ENCODE measurements at regions not wholly inside any gene's neighbourhood (a gene's known extent, or its start where the extent isn't known, plus 50 kb on each side); places are given as distances from the start of the nearest gene placed in this dataset.

DNA sequence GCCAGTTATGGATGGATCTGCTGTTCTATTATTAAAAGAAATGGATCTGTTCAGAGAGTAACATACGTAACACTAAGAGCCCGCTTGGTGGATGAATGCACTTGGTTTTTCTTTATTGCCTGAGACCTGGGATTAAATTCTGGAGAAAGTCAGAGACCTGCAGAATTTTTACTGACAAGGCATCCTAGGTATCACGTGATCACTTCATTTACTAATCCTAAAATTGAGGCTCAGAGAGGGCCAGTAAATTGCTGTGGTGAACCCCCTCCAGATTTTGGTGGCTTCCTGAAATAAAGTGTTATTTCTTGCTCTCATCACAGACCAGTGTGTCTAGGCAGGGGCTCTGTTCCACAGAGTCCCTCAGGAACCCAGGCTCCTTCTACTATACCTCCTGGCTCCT is 187.9 kb upstream of the LARGE1 start:
- Histone ChIP-seq H3K4me2 (ENCODE audit: insufficient read depth, low read length) (no peak overlapping the region), H4K20me1 (replicated peaks; ENCODE audit: control insufficient read depth, extremely low read depth, insufficient read depth, low read length) (no peaks in the 10 kb centered on the region), H3K9me1 (replicated peaks; ENCODE audit: control insufficient read depth, extremely low read depth, insufficient read depth, low read length) (no peaks in the 10 kb centered on the region), H3K4me3 (replicated peaks in 1 of 3; ENCODE audit: insufficient read depth in 1 of 3, low read depth in 1 of 3, low read length in 3 of 3) (no peak overlapping the region), H3K9ac (replicated peaks; ENCODE audit: extremely low read depth, insufficient read depth, low read length) (no peak overlapping the region), H3K27ac (ENCODE audit: insufficient read depth, low read depth, low read length) (no peak overlapping the region), H3K79me2 (ENCODE audit: control insufficient read depth, insufficient read depth, low read length) (no peaks in the 10 kb centered on the region), H3K27me3 (ENCODE audit: control insufficient read depth in 2 of 2, insufficient read depth in 2 of 2, low read length in 2 of 2) (no peaks in the 10 kb centered on the region), H3K4me1 (ENCODE audit: control insufficient read depth, extremely low read depth, insufficient read depth, low read length) (no peaks in the 10 kb centered on the region), H3K9me3 (replicated peaks; ENCODE audit: control insufficient read depth, insufficient read depth, low read length) (peaks cover 15% of the 10 kb centered on the region), H2AFZ (ENCODE audit: low read depth, low read length) (no peak overlapping the region), H3K36me3 (ENCODE audit: control insufficient read depth in 2 of 2, extremely low read depth in 1 of 2, insufficient read depth in 2 of 2, low read length in 2 of 2) (no peaks in the 10 kb centered on the region)
- intact Hi-C loops (cut with micrococcal nuclease) (no loop called here), dilution Hi-C loops (cut with MboI; ENCODE audit: extremely low pct_ligation_motif_present, low sequenced_read_pairs) (no loop called here)
- no peak for TF ChIP-seq MYC (IDR thresholded peaks at IDR 0.05; ENCODE audit: low read depth, low read length)
- no peak for TF ChIP-seq POLR2AphosphoS5 (IDR thresholded peaks at IDR 0.05; ENCODE audit: insufficient read depth, low read depth, low read length)
- TF ChIP-seq GATA2 (IDR thresholded peaks at IDR 0.05; ENCODE audit: insufficient read depth, insufficient read length, low read depth, low read length) = no peak
- TF ChIP-seq, protein P1, sequence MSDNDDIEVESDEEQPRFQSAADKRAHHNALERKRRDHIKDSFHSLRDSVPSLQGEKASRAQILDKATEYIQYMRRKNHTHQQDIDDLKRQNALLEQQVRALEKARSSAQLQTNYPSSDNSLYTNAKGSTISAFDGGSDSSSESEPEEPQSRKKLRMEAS (IDR thresholded peaks at IDR 0.05; ENCODE audit: insufficient read depth, insufficient read length) = no peak
- TF ChIP-seq JUN (IDR thresholded peaks at IDR 0.05; ENCODE audit: borderline replicate concordance, insufficient read depth, insufficient read length, low read depth) = no peak
- TF ChIP-seq EZH2 (IDR thresholded peaks at IDR 0.05; ENCODE audit: borderline replicate concordance, low read depth, low read length, severe bottlenecking) = no peak
- TF ChIP-seq, protein P2, sequence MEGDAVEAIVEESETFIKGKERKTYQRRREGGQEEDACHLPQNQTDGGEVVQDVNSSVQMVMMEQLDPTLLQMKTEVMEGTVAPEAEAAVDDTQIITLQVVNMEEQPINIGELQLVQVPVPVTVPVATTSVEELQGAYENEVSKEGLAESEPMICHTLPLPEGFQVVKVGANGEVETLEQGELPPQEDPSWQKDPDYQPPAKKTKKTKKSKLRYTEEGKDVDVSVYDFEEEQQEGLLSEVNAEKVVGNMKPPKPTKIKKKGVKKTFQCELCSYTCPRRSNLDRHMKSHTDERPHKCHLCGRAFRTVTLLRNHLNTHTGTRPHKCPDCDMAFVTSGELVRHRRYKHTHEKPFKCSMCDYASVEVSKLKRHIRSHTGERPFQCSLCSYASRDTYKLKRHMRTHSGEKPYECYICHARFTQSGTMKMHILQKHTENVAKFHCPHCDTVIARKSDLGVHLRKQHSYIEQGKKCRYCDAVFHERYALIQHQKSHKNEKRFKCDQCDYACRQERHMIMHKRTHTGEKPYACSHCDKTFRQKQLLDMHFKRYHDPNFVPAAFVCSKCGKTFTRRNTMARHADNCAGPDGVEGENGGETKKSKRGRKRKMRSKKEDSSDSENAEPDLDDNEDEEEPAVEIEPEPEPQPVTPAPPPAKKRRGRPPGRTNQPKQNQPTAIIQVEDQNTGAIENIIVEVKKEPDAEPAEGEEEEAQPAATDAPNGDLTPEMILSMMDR (IDR thresholded peaks at IDR 0.05; ENCODE audit: extremely low read depth in 1 of 2, insufficient read depth in 1 of 2, low read depth in 1 of 2, low read length in 2 of 2) = no peak
- TF ChIP-seq FOS (IDR thresholded peaks at IDR 0.05; ENCODE audit: borderline replicate concordance, insufficient read depth, low read length) = no peak
- TF ChIP-seq POLR2A (IDR thresholded peaks at IDR 0.05; ENCODE audit: low read depth, low read length) = no peak
- ChIA-PET POLR2A (no interaction called here), CTCF (no interaction called here)
- FAIRE-seq = no peak
- DNase-seq (ENCODE audit: low read depth, low spot score) = no peak
- BruUV-seq (replicated peaks) = no TSS peak

All from endothelial cell of umbilical vein (primary cell).